Breast epithelium (tissue), 3 donors: ENCODE measurements at regions not wholly inside any gene's neighbourhood (a gene's known extent, or its start where the extent isn't known, plus 50 kb on each side); places are given as distances from the start of the nearest gene placed in this dataset.

Experiments
- CTCF ChIP-seq, 3 donors: fragments of 450-650 bp; IDR thresholded peaks; one replicate each; pipeline ENCODE4 v1.5.1; 2016 to 2017; ENCODE audit warnings: antibody characterized with exemption in 3 of 3, mild to moderate bottlenecking in 3 of 3, moderate library complexity in 3 of 3
- POLR2A ChIP-seq: fragments of 450-650 bp; IDR thresholded peaks from one replicate; pipeline ENCODE4 v1.6.1; 2016; ENCODE audit warnings: antibody characterized with exemption, mild to moderate bottlenecking, moderate library complexity

GRCh38 chr6:6829872-6830685 is 241.6 kb downstream of the LY86 start:
- no peak for TF ChIP-seq CTCF (IDR thresholded peaks at IDR 0.05)
- TF ChIP-seq POLR2A, result no peak
